ENCODE measurements at regions not wholly inside any gene's neighbourhood (a gene's known extent, or its start where the extent isn't known, plus 50 kb on each side); places are given as distances from the start of the nearest gene placed in this dataset.

- TF ChIP-seq BACH2 (CRISPR knock-in tag; IDR thresholded peaks at IDR 0.05; ENCODE audit: borderline replicate concordance) = no peak
- TF ChIP-seq ZNF70 (CRISPR knock-in tag; IDR thresholded peaks at IDR 0.05) = no peak
These were observed 1248.3 kb downstream of the PCDH18 start for GRCh38 chr4:136283977-136284376.

All from SK-N-SH treated with all-trans-retinoic acid at 6 μM for 48 hours (cell line).